AG04450 (cell line): ENCODE measurements at regions not wholly inside any gene's neighbourhood (a gene's known extent, or its start where the extent isn't known, plus 50 kb on each side); places are given as distances from the start of the nearest gene placed in this dataset.

ENCODE experiments used
- CTCF ChIA-PET: fragments of 300-600, 350-600 bp; formaldehyde crosslinking; extraction: SDS; loops from one replicate; lab custom pipeline; 2022; ENCODE audit warnings: antibody characterized with exemption, inconsistent platforms; lab: Charles Lee
- POLR2A ChIA-PET: fragments of 350-600 bp; formaldehyde crosslinking; extraction: SDS; loops from one replicate; lab custom pipeline; 2021; ENCODE audit warnings: antibody characterized with exemption, inconsistent platforms; lab: Yijun Ruan, JAX
- DNase-seq: peaks from one replicate; pipeline ENCODE4 v3.0.0-alpha.2; 2011; ENCODE audit warnings: low read depth, low spot score
- H3K27ac ChIP-seq: one replicate; pipeline ENCODE4 v1.5.1; 2012; ENCODE audit warnings: low read depth, low read length, control low read depth
- H3K27me3 ChIP-seq: one replicate; pipeline ENCODE4 v1.6.0; 2012; ENCODE audit warnings: low read length; ENCODE audit not compliant: control insufficient read depth, insufficient read depth
- H3K4me3 ChIP-seq: 2 replicates; pipeline ENCODE4 v1.5.1; 2011; ENCODE audit warnings: mild to moderate bottlenecking, low read depth, low read length, control low read depth
- H3K9me3 ChIP-seq: 2 replicates; pipeline ENCODE4 v1.5.1; 2012; ENCODE audit warnings: low read length; ENCODE audit not compliant: control insufficient read depth, insufficient read depth
- TF ChIP-seq, protein P1 (sequence below): IDR thresholded peaks from 2 replicates; pipeline ENCODE4 v1.5.1; 2011; ENCODE audit warnings: low read depth, low read length, control low read depth, inconsistent platforms

DNA sequence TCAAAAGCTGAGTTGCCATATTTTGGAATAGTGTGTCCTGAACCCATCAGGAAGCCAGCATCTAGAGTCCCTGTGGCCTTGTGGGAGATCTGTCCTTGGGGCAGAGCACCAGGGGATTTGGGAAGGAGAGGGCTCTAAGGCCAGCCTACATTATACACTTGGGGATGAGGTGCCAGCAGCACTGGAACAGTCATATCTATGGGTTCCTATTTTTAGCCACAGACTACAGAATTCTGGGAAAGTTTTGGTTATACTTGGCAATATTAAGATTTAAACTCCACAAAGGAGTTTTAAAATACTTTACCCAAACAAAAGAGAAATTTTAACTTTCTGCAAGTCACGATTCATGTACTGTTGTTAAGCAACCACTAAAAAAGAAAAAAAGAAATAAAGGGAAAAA, 405.7 kb upstream of the MMADHC start:
- TF ChIP-seq, protein P1, sequence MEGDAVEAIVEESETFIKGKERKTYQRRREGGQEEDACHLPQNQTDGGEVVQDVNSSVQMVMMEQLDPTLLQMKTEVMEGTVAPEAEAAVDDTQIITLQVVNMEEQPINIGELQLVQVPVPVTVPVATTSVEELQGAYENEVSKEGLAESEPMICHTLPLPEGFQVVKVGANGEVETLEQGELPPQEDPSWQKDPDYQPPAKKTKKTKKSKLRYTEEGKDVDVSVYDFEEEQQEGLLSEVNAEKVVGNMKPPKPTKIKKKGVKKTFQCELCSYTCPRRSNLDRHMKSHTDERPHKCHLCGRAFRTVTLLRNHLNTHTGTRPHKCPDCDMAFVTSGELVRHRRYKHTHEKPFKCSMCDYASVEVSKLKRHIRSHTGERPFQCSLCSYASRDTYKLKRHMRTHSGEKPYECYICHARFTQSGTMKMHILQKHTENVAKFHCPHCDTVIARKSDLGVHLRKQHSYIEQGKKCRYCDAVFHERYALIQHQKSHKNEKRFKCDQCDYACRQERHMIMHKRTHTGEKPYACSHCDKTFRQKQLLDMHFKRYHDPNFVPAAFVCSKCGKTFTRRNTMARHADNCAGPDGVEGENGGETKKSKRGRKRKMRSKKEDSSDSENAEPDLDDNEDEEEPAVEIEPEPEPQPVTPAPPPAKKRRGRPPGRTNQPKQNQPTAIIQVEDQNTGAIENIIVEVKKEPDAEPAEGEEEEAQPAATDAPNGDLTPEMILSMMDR, result no peak
- no peaks in the 10 kb centered on the region for H3K9me3 ChIP-seq
- no peak for DNase-seq
- no peak overlapping the region for H3K4me3 ChIP-seq
- H3K27me3 ChIP-seq, result no peaks in the 10 kb centered on the region
- ChIA-PET POLR2A (no interaction called here), CTCF (no interaction called here)
- no peak overlapping the region for H3K27ac ChIP-seq

DNA sequence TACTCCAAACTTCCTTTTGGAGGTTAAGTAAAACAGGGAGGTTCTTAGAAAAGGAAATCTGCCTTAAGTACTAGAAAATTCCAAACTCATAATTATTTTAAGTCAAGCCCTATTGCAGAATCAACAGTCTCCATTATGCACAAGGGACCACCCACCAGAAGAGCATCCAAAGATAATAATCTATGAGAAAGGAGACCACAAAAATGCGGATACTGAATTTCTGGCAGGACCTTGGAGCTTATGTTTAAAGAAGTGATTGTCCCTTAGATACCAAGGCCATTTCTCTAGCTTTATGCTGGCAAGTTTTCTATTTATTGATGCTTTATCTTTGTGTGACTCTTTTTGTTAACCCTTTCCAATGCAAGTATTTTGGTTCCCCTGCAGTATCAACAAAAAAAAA, 404.0 kb upstream of the MMADHC start:
- no peak overlapping the region for H3K27ac ChIP-seq
- CTCF ChIA-PET, result no interaction called here

DNA sequence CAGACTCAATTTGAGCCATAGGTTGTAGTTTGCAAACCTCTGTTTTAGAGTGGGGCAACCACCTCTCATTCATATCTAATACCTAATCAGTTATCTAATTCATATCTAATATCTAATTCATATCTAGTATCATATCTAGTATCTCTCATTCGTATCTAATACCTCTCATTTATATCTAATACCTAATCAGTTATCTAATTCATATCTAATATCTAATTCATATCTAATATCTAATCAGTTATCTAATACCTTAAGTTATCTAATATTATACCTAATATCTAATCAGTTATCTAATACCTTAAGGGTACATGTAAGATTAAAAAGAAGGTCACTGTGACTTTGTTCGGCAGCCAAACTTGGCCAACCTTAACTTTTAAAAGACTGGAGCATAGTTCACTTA, 403.4 kb upstream of the MMADHC start:
- CTCF ChIA-PET, result no interaction called here
- TF ChIP-seq, protein P1, result no peak

More for the DNA sequence above, 404.0 kb upstream of the MMADHC start:
- no peaks in the 10 kb centered on the region for H3K27me3 ChIP-seq
- DNase-seq, result no peak
- no peaks in the 10 kb centered on the region for H3K9me3 ChIP-seq
- TF ChIP-seq, protein P1, result no peak
- POLR2A ChIA-PET, result no interaction called here
- H3K4me3 ChIP-seq, result no peak overlapping the region

DNA sequence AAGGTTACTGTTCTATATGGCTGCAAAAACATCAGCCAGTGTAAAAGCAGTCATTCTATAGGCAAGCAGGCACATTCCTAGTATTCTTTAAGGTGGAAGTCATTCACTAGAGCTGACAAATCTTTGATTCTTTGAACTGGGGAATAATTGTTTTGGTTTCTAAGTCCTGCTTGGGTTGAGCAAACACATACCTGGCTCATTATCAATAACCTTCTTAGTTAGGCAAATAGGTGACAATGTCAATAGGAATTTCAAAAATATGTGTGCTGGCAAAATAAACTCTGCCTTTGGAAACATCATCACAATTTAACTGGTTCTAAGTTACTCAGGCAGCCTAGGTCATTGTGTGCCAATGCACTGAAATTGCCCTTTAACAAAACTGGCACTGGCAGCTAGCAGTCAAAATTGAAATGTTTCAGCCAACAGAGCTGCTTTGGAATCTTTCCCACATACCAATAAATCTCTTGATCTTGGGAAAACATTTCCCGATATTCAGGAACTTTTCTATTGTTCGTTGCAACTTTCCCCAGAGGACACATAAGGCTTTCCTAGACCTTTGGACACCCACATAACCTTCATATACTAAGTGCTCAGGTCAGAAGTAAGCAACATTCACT, 402.0 kb upstream of the MMADHC start:
- Histone ChIP-seq H3K9me3 (no peaks in the 10 kb centered on the region), H3K4me3 (no peak overlapping the region), H3K27ac (no peak overlapping the region), H3K27me3 (no peaks in the 10 kb centered on the region)
- peak; percentile 21 for DNase-seq
- ChIA-PET CTCF (no interaction called here), POLR2A (no interaction called here)
- TF ChIP-seq, protein P1, result no peak

More for the DNA sequence above, 403.4 kb upstream of the MMADHC start:
- Histone ChIP-seq H3K27me3 (no peaks in the 10 kb centered on the region), H3K4me3 (no peak overlapping the region), H3K27ac (no peak overlapping the region), H3K9me3 (no peaks in the 10 kb centered on the region)
- POLR2A ChIA-PET, result no interaction called here
- DNase-seq, result no peak

DNA sequence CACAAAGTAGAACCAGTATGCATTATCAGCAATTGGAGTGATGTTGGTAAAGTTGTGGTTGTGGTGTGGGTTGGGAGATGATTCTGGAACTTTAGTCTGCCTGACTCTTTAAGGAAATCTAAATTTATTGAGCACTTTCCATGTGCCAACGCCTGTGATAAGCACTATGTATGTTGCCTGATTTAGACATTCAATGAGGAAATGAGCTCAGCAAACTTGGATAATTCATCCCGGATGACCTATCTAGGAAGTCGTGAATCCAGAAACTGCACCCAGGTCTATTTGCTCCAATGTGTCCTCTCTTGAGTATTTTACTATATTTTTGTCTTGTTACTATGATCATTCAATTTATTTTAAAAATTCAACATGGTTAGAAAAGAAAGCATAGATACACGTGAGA, 400.8 kb upstream of the MMADHC start:
- Histone ChIP-seq H3K27me3 (no peaks in the 10 kb centered on the region), H3K27ac (no peak overlapping the region), H3K4me3 (no peak overlapping the region), H3K9me3 (no peaks in the 10 kb centered on the region)
- ChIA-PET POLR2A (no interaction called here), CTCF (no interaction called here)
- TF ChIP-seq, protein P1, result no peak
- no peak for DNase-seq
